Stimulated activated naive CD8-positive, alpha-beta T cell treated with anti-CD3 and anti-CD28 coated beads, Interleukin-15, Interleukin-2, amounts not matched to agents 100 ng/mL and 50 ng/mL, for 24 hours (primary cell): ENCODE measurements at regions not wholly inside any gene's neighbourhood (a gene's known extent, or its start where the extent isn't known, plus 50 kb on each side); places are given as distances from the start of the nearest gene placed in this dataset.

ENCODE experiments used
- H3K27ac Mint-ChIP-seq: one replicate; pipeline ENCODE4 v1.8.0; 2021; ENCODE audit warnings: mild to moderate bottlenecking, mixed read lengths
- H3K27me3 Mint-ChIP-seq: one replicate; pipeline ENCODE4 v1.8.0; 2021; ENCODE audit warnings: mixed read lengths
- H3K36me3 Mint-ChIP-seq: one replicate; pipeline ENCODE4 v1.8.0; 2021; ENCODE audit warnings: low read depth, mixed read lengths
- H3K4me1 Mint-ChIP-seq: one replicate; pipeline ENCODE4 v1.8.0; 2021; ENCODE audit warnings: low read depth, mixed read lengths
- H3K4me3 Mint-ChIP-seq: one replicate; pipeline ENCODE4 v1.8.0; 2021; ENCODE audit warnings: mild to moderate bottlenecking, mixed read lengths
- H3K9me3 Mint-ChIP-seq: one replicate; pipeline ENCODE4 v1.8.0; 2021; ENCODE audit warnings: mixed read lengths

DNA sequence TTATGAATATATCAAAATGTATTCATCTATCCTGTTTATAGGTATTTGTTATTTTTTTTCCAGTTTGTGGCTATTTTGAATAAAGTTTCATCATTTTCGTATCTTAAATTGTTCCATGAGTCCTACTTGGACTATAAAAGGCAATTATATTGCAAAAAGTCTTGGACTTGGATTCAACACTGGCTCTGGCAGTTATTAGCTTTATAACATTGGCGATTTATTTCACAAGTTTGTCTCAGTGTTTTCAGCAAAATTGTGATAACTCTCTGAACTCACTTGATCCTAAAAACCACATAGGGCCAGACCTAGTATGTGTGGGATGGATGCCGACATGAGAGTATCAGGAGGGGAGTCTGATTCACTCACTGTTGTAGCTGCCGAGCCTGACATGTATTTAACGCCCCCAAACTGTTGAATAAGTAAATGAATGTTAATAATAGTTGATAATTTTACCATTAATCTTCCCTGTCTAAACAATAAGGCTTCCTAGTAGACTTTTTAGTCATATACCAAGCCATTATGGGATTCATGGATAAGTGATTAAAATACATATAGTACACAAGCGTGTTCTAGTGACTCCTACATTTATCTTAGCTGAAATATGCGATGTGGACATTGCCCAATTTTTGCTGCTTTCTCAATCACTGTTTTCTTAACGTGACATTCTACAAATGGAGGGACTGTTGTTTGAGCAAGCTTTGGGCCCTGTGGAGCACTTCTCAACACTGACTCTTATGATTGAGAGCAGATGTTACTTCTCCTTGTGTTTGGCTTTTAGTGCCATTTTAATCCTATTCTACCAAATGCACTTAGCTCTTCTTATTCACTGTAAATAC lies 907.6 kb downstream of the EPHA4 start:
- Mint-ChIP-seq H3K4me3 (no peak overlapping the region), H3K27me3 (peaks cover 3% of the 10 kb centered on the region), H3K4me1 (no peaks in the 10 kb centered on the region), H3K27ac (no peak overlapping the region), H3K9me3 (peaks cover 5% of the 10 kb centered on the region), H3K36me3 (no peaks in the 10 kb centered on the region)

DNA sequence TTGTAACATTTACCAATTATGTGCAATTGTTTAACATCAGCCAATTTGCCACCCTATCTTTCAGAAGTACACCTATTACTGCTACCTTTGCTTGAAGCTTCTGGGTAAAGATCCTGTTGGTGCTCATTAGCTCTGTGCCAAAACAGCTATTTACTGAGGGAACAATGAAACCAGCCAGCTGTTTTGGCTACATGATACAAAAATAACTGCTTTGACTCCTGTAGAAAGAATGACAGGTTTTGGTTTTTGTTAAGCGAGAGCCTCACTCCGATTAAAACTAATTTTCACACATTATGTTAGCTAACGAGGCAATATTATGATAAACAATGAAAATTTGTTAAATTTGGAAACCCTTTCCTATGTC lies 907.0 kb downstream of the EPHA4 start:
- Mint-ChIP-seq H3K27me3 (peaks cover 6% of the 10 kb centered on the region), H3K9me3 (peaks cover 8% of the 10 kb centered on the region), H3K4me3 (no peak overlapping the region), H3K4me1 (no peaks in the 10 kb centered on the region), H3K36me3 (no peaks in the 10 kb centered on the region), H3K27ac (no peak overlapping the region)

DNA sequence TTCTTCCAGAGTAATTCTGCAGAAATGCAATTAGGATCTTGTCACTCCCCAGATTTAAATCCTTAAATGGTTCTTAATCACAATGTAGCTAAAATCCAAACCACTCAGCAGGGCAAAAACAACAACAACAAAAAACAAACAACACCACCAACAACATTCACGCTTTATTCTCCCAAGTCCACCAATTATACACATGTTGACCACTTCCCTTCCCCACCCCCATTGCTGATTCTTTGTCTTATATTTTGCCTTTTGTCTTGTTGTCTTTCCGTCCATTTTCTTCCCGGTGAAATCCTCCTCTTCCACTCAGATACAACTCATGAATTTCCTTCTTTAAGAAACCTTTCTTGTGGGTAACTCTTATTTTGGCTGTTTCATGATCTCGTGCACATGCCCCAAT lies 902.8 kb downstream of the EPHA4 start:
- no peaks in the 10 kb centered on the region for H3K4me1 Mint-ChIP-seq
- no peaks in the 10 kb centered on the region for H3K36me3 Mint-ChIP-seq
- peaks cover 8% of the 10 kb centered on the region for H3K9me3 Mint-ChIP-seq
- H3K27ac Mint-ChIP-seq, result no peak overlapping the region
- no peak overlapping the region for H3K4me3 Mint-ChIP-seq
- peaks cover 9% of the 10 kb centered on the region for H3K27me3 Mint-ChIP-seq

DNA sequence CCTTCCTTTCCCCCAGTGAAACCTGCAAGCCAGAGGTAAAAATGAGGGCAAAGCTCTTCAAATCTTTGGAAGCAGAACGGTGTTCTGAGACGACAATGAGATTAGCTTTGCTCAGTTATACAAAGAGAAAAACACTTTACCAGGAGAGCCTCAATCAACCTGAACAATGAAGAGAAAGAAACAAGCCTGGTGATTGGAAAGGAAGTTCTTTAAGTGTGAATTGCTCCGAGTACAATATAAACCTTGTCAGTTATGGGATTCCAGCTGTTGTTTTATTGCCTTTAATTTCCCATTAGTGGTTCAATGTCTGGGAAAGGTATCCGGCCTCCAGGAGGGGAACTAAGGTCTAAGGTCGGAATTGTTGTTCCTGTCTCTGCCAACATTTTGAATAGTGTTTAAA lies 901.6 kb downstream of the EPHA4 start:
- Mint-ChIP-seq H3K4me1 (no peaks in the 10 kb centered on the region), H3K9me3 (peaks cover 8% of the 10 kb centered on the region), H3K27ac (no peak overlapping the region), H3K4me3 (no peak overlapping the region), H3K36me3 (no peaks in the 10 kb centered on the region), H3K27me3 (peaks cover 9% of the 10 kb centered on the region)

DNA sequence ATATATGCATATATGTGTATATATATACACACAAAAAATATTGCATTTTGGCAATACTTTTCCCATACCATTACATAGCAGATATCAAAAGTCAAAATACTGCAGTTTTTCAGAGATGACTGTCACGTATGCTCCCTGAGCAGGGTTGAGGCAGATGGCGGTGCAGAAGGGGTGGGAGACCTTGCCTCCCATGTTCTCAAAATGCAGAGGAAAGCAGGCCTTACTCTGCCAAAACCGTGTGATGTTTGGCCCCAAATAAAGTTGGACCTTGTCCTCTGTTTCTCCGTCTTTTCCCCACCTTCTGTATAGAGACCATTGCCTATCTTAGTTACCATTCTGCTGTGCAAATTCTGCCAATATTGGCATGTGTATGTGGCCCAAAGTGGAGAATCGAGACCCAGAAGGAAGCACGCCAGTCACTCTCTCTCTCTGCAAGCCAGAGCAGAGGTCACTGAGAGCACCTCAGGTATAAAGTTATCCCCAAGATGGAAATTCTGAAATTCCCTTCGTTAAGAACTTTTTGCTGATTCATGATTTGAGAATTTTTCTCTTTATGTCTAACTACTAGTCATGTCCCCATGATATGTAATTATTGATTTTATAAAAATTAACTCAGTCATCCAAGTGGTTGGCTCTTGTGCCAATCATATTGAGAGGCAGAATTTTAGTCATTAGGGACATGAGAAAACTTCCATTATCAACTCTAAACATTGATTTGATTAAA lies 898.8 kb downstream of the EPHA4 start:
- no peaks in the 10 kb centered on the region for H3K4me1 Mint-ChIP-seq
- peaks cover 8% of the 10 kb centered on the region for H3K9me3 Mint-ChIP-seq
- H3K27me3 Mint-ChIP-seq, result peaks cover 9% of the 10 kb centered on the region
- H3K27ac Mint-ChIP-seq, result no peak overlapping the region
- H3K36me3 Mint-ChIP-seq, result no peaks in the 10 kb centered on the region
- no peak overlapping the region for H3K4me3 Mint-ChIP-seq

DNA sequence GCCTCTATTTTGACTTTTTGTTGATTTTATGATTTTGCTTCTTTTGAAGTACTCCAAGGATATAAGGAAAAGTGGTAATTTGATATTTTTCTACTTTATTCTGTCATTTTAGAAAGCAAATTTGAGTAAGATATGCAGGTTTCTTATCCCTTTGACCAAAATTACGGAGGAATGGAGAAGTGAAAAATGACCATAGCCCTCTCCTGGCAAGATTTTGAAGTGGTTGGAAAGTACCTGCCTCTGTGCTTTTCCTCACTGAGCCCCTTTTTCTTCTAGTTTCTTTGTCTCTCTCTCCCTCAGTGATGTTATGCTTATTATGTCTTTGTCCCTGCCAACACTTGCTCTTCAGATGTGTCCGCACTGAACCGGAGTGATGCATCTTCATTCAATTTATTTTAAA lies 898.1 kb downstream of the EPHA4 start:
- no peak overlapping the region for H3K4me3 Mint-ChIP-seq
- no peaks in the 10 kb centered on the region for H3K36me3 Mint-ChIP-seq
- H3K27me3 Mint-ChIP-seq, result peaks cover 9% of the 10 kb centered on the region
- H3K9me3 Mint-ChIP-seq, result peaks cover 8% of the 10 kb centered on the region
- no peaks in the 10 kb centered on the region for H3K4me1 Mint-ChIP-seq
- no peak overlapping the region for H3K27ac Mint-ChIP-seq

DNA sequence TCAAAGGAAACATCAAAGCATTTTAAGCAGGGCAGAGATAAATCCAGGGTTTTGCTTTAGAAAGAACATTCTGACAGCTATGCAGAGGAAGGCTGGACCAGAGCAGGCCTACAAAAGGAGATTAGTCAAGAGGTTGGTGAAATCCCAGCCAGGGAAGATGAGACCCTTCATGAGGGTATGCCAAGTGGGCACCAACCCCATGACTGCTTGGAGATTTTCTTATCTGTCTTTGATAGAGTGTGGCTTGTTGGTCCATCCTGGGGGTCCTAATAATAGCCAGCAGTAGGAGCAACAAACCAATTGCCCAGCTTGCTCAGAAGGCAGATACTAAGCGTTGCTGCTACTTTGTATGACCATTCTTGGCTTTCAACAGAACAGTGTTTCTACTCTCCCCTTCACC lies 895.4 kb downstream of the EPHA4 start:
- H3K27ac Mint-ChIP-seq, result no peak overlapping the region
- H3K36me3 Mint-ChIP-seq, result no peaks in the 10 kb centered on the region
- no peak overlapping the region for H3K4me3 Mint-ChIP-seq
- no peaks in the 10 kb centered on the region for H3K9me3 Mint-ChIP-seq
- H3K27me3 Mint-ChIP-seq, result peaks cover 14% of the 10 kb centered on the region
- no peaks in the 10 kb centered on the region for H3K4me1 Mint-ChIP-seq

DNA sequence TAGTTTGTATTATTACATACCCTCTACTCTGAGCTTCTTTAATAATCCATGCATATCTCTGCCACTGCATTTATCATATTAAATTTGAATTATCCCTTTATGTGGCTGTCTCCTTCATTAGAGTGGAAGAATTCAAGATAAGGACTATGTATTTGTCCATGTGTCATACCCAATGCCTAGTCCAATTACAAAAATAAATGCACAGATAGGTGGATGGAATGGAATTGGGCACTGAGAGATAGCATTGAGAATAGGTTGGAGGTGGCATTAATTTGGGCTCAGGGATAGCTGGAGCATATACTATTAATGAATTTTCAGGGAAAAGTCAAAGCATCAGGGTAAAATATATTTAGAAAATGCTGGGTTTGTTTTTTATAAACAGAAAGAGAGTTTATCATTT lies 893.2 kb downstream of the EPHA4 start:
- Mint-ChIP-seq H3K36me3 (no peaks in the 10 kb centered on the region), H3K4me3 (no peak overlapping the region), H3K27me3 (peaks cover 14% of the 10 kb centered on the region), H3K27ac (no peak overlapping the region), H3K4me1 (no peaks in the 10 kb centered on the region), H3K9me3 (no peaks in the 10 kb centered on the region)

DNA sequence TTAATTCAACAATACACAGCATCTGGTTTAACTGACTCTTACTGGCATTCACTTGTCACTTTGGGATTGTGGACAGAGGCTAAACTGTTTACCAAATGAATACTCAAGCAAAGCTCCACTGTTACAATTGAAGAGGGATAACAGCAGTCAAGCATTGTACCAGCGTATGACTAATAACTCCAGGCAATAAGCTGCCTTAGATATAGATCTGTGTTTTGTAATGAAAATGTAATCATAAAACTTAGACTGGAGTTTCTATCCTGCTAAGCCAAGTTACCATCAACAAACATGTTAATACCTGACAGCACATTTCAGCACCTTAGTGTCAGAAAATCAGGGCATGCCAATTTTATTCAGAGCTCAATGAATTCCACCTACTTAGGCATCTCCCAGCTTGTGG lies 889.5 kb downstream of the EPHA4 start:
- H3K27ac Mint-ChIP-seq, result no peak overlapping the region
- H3K27me3 Mint-ChIP-seq, result peaks cover 29% of the 10 kb centered on the region
- H3K36me3 Mint-ChIP-seq, result no peaks in the 10 kb centered on the region
- H3K9me3 Mint-ChIP-seq, result no peaks in the 10 kb centered on the region
- no peaks in the 10 kb centered on the region for H3K4me1 Mint-ChIP-seq
- no peak overlapping the region for H3K4me3 Mint-ChIP-seq

DNA sequence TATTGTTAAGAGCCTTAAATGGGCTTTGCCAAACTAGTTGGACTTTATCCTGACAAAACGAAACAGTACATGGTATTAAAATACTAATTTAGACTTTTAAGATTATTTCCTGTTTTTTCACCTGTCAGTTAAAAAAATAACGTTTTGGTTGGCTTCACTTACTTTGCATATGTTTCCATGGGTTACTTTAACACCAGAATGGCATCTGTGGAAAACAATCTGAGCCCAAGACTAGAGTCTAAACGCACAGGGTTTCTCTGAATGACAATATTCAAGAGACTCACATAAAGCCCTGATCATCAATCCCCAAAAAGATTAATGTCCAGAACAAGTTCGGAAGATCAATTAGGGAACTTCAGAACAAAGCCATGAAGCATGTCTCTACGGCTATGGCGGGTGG lies 888.0 kb downstream of the EPHA4 start:
- Mint-ChIP-seq H3K4me1 (no peaks in the 10 kb centered on the region), H3K9me3 (no peaks in the 10 kb centered on the region), H3K36me3 (no peaks in the 10 kb centered on the region), H3K27me3 (peaks cover 33% of the 10 kb centered on the region), H3K4me3 (no peak overlapping the region), H3K27ac (no peak overlapping the region)

DNA sequence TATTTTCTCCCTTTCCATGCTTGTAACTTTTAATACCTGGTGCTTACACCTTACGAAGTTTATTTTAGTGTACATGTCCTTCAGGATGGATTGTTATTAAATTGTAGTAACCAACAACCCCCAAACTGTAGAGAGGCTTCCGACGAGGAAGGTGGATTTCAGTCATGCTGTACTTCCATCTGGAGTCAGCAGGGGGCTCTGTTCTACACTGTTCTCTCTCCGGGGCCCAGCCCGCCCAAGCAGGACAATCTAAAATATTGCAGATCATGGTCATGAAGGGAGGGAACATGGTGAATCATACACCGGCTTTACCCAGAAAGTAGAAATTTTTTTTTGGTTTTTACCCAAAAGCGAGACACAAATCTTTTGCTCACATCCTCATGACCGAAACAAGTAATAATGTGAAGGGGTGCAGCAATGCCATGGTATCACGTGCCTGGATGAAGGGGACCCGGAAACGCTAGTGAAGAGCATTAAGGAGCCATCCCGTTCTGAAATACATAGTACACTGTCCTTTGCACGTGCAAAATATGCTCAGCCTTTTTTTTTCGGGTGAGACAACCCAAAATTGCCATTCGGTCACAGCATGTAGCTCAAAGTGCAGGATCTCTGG lies 884.8 kb downstream of the EPHA4 start:
- Mint-ChIP-seq H3K9me3 (no peaks in the 10 kb centered on the region), H3K27me3 (peaks cover 29% of the 10 kb centered on the region), H3K4me1 (no peaks in the 10 kb centered on the region), H3K27ac (no peak overlapping the region), H3K36me3 (no peaks in the 10 kb centered on the region), H3K4me3 (no peak overlapping the region)

DNA sequence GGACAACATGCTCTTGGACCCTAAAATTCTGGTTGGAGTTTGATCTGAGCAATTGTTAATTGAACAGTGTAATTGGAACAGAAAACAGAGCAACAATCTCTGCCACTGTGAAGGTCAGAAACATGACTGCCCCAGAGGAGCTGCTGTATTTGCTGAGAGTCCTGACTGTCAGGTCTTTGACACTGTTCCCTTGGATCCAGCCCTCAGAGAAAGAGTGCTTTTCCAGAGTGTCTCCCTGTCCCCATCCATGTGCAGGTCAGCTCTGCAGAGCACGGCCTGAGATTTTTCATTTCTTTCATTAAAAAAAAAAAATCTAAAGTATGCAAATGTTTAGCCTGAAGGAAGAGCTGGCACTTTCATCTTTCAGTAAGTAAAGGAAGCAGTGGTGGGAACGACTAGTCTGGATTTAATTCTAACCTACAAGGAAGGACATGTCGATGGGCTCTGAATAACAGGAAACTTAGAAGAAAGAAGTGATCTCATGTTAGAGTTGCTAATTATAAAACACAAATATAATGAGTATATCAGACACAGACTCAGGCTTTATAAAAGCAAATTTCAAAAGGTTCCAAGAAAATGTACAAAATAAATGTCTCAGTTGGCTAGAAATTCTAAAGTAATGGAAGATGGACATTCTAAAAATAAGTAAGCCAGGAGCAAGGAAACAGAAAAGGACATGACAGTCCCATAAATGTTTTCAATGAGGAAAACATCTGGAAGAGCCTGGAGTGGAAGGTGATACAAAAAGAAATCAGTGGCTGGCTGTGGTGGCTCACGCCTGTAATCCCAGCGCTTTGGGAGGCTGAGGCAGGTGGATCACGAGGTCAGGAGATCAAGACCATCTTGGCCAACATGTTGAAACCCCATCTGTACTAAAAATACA lies 876.5 kb downstream of the EPHA4 start:
- Mint-ChIP-seq H3K9me3 (no peaks in the 10 kb centered on the region), H3K27ac (no peak overlapping the region)

DNA sequence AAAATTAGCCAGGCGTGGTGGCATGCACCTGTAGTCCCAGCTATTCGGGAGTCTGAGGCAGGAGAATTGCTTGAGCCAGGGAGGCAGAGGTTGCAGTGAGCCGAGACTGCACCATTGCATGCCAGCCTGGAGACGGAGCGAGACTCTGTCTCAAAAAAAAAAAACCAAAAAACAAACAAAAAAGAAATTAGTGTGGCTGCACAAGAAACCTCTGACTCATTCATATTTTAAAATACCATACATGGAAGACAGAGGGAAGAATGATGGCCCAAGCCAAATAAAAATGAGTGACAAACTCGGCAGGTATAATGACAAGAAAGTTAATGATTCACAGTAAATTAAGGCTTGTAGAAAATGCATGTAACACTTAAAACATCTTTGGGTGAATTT lies 875.8 kb downstream of the EPHA4 start:
- Mint-ChIP-seq H3K4me3 (no peak overlapping the region), H3K9me3 (no peaks in the 10 kb centered on the region), H3K27ac (no peak overlapping the region), H3K27me3 (peaks cover 11% of the 10 kb centered on the region), H3K4me1 (no peaks in the 10 kb centered on the region), H3K36me3 (no peaks in the 10 kb centered on the region)

More for the DNA sequence above, 876.5 kb downstream of the EPHA4 start:
- H3K4me1 Mint-ChIP-seq, result no peaks in the 10 kb centered on the region
- peaks cover 15% of the 10 kb centered on the region for H3K27me3 Mint-ChIP-seq
- H3K36me3 Mint-ChIP-seq, result no peaks in the 10 kb centered on the region
- H3K4me3 Mint-ChIP-seq, result no peak overlapping the region

DNA sequence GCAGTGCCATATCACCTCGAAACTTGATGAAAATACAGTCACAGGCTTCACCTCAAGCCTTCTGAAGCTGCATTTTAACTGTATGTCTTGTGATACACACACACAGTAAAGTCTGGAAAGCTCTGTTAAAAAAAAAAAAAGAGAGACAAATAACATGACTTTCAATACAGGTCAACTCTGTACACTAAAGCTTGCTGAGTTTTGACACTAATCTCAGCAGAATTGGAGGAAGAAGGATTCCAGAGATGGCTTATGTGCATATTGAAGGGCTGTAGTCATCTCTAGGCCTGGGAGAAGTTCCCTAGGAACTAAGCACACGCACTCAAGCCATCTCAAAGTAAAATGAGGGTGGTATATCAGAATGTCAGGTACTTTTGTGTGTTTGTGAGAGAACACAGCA lies 875.1 kb downstream of the EPHA4 start:
- Mint-ChIP-seq H3K27me3 (peaks cover 11% of the 10 kb centered on the region), H3K4me1 (no peaks in the 10 kb centered on the region), H3K9me3 (no peaks in the 10 kb centered on the region), H3K4me3 (no peak overlapping the region), H3K36me3 (no peaks in the 10 kb centered on the region), H3K27ac (no peak overlapping the region)

DNA sequence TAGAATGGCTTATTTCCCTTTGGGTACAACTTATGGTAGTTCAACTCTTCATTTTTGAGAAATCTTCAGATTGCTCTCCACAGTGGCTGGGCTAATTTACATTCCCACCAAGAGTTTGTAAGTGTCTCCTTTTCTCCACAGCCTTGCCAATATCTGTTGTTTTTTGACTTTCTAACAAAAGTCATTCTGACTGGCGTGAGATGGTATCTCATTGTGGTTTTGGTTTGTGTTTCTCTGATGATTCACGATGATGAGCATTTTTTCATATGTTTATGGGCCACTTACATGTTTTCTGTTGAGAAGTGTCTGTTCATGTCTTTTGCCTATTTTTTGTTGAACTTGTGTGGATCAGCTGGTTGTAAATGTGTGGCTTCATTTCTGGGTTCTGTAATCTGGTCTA lies 871.0 kb downstream of the EPHA4 start:
- no peak overlapping the region for H3K4me3 Mint-ChIP-seq
- H3K9me3 Mint-ChIP-seq, result peaks cover 3% of the 10 kb centered on the region

More for the DNA sequence above, 871.0 kb downstream of the EPHA4 start:
- H3K27ac Mint-ChIP-seq, result no peak overlapping the region
- H3K27me3 Mint-ChIP-seq, result peaks cover 7% of the 10 kb centered on the region
- no peaks in the 10 kb centered on the region for H3K36me3 Mint-ChIP-seq
- H3K4me1 Mint-ChIP-seq, result no peaks in the 10 kb centered on the region
